Bronchial epithelial cell (primary cell): ENCODE measurements at regions not wholly inside any gene's neighbourhood (a gene's known extent, or its start where the extent isn't known, plus 50 kb on each side); places are given as distances from the start of the nearest gene placed in this dataset.
"Not testable (repeated sequence)": the region's sequence is repeated elsewhere in the genome, so short reads cannot be mapped to it uniquely, and the experiment has no call there.

Experiments used
- DNase-seq: peaks from one replicate; pipeline ENCODE4 v3.0.0-alpha.2; 2010; ENCODE audit warnings: low read depth
- FAIRE-seq: peaks from 2 replicates; lab custom pipeline; 2011; peaks lifted over from hg19 to GRCh38; lab: Jason Lieb, UNC
- H3K27me3 ChIP-seq: 2 replicates; pipeline ENCODE4 v1.5.1; 2011; ENCODE audit warnings: low read length; ENCODE audit not compliant: control insufficient read depth, insufficient read depth
- H3K36me3 ChIP-seq: 2 replicates; pipeline ENCODE4 v1.5.1; 2011; ENCODE audit warnings: low read length; ENCODE audit not compliant: control insufficient read depth, insufficient read depth
- H3K4me3 ChIP-seq: 2 replicates; pipeline ENCODE4 v1.5.1; 2011; ENCODE audit warnings: mild to moderate bottlenecking, low read depth, low read length, control low read depth
- CTCF ChIP-seq: IDR thresholded peaks from 2 replicates; pipeline ENCODE4 v1.5.1; 2011; ENCODE audit warnings: mild to moderate bottlenecking, moderate library complexity, low read length, control low read depth, inconsistent platforms; ENCODE audit not compliant: insufficient read depth, severe bottlenecking

GRCh38 chr15:72850833-72851232, 67.3 kb upstream of the ADPGK start:
- no peak for FAIRE-seq
- no peak for DNase-seq
- no peaks in the 10 kb centered on the region for H3K36me3 ChIP-seq
- no peak overlapping the region for H3K4me3 ChIP-seq
- no peaks in the 10 kb centered on the region for H3K27me3 ChIP-seq
- no peak for TF ChIP-seq CTCF

- Histone ChIP-seq H3K27me3 (no peaks in the 10 kb centered on the region), H3K36me3 (no peaks in the 10 kb centered on the region), H3K4me3 (no peak overlapping the region)
- TF ChIP-seq CTCF, result no peak
- DNase-seq, result no peak
- FAIRE-seq, result no peak
Observed at GRCh38 chr15:72847806-72848205, 64.2 kb upstream of the ADPGK start.

- Histone ChIP-seq H3K4me3 (no peak overlapping the region), H3K27me3 (no peaks in the 10 kb centered on the region), H3K36me3 (no peaks in the 10 kb centered on the region)
- TF ChIP-seq CTCF, result no peak
- FAIRE-seq (no peak), DNase-seq (no peak)
Observed at GRCh38 chr15:72847033-72847432, 63.5 kb upstream of the ADPGK start.

- no peaks in the 10 kb centered on the region for H3K27me3 ChIP-seq
- H3K4me3 ChIP-seq, result no peak overlapping the region
- FAIRE-seq (no peak), DNase-seq (no peak)
- TF ChIP-seq CTCF, result no peak
- H3K36me3 ChIP-seq, result no peaks in the 10 kb centered on the region
Observed at GRCh38 chr15:72845981-72846383, 62.4 kb upstream of the ADPGK start.

- H3K27me3 ChIP-seq, result no peaks in the 10 kb centered on the region
- H3K36me3 ChIP-seq, result no peaks in the 10 kb centered on the region
- H3K4me3 ChIP-seq, result no peak overlapping the region
- TF ChIP-seq CTCF, result no peak
- FAIRE-seq (no peak), DNase-seq (no peak)
Observed at GRCh38 chr15:72844067-72844466, 60.5 kb upstream of the ADPGK start.

GRCh38 chr15:72843340-72843739, 59.8 kb upstream of the ADPGK start:
- not testable (repeated sequence) for FAIRE-seq, H3K27me3 ChIP-seq, DNase-seq, H3K4me3 ChIP-seq, H3K36me3 ChIP-seq
